ENCODE measurements at regions not wholly inside any gene's neighbourhood (a gene's known extent, or its start where the extent isn't known, plus 50 kb on each side); places are given as distances from the start of the nearest gene placed in this dataset.

- TF ChIP-seq EZH2 (IDR thresholded peaks at IDR 0.05) (no peak), POLR2AphosphoS5 (IDR thresholded peaks at IDR 0.05; ENCODE audit: borderline replicate concordance, low read depth, low read length) (no peak)
These were observed 277.4 kb upstream of the CHRNA7 start for GRCh38 chr15:31752905-31753304.
